Astrocyte of the spinal cord (primary cell): ENCODE measurements at regions not wholly inside any gene's neighbourhood (a gene's known extent, or its start where the extent isn't known, plus 50 kb on each side); places are given as distances from the start of the nearest gene placed in this dataset.
A peak's percentile ranks its signal among the peaks of the same experiment; 100 is the strongest.

Source experiments
- DNase-seq: peaks from one replicate; pipeline ENCODE4 v3.0.0; 2011; ENCODE audit warnings: low read depth, low spot score
- H3K4me3 ChIP-seq: 2 replicates; pipeline ENCODE4 v1.5.1; 2011; ENCODE audit warnings: low read depth, mild to moderate bottlenecking, low read length, moderate library complexity
- in situ Hi-C: cut with HindIII; loops from 2 replicates; pipeline ENCODE4 v1.10.0; 2017; ENCODE audit warnings: low sequenced_read_pairs
- TF ChIP-seq, protein P1 (sequence below): IDR thresholded peaks from 2 replicates; pipeline ENCODE4 v1.5.1; 2012; ENCODE audit warnings: low read depth, mild to moderate bottlenecking, low read length, inconsistent platforms

DNA sequence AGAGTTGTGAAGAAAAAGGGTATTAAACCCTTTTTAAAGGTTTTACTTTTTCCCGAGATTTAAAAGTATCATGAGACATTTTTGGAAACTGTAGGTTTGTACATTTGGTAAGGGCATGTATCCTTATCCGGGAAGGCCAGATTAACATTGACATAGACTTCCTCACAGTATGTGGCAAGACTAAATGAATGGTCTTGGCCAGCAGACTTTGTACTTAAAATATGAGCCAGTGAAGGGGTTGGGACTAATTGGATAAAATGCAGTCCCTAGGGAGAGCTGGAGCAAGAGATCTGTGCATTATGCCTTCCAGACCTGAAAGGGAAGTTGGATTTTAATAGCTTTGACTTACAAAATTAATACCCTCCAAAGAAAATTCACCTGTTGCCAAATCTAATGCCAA, 60.4 kb upstream of the CCN2 start:
- TF ChIP-seq, protein P1, sequence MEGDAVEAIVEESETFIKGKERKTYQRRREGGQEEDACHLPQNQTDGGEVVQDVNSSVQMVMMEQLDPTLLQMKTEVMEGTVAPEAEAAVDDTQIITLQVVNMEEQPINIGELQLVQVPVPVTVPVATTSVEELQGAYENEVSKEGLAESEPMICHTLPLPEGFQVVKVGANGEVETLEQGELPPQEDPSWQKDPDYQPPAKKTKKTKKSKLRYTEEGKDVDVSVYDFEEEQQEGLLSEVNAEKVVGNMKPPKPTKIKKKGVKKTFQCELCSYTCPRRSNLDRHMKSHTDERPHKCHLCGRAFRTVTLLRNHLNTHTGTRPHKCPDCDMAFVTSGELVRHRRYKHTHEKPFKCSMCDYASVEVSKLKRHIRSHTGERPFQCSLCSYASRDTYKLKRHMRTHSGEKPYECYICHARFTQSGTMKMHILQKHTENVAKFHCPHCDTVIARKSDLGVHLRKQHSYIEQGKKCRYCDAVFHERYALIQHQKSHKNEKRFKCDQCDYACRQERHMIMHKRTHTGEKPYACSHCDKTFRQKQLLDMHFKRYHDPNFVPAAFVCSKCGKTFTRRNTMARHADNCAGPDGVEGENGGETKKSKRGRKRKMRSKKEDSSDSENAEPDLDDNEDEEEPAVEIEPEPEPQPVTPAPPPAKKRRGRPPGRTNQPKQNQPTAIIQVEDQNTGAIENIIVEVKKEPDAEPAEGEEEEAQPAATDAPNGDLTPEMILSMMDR, result no peak
- no peak overlapping the region for H3K4me3 ChIP-seq
- in situ Hi-C loops, result no loop called here
- DNase-seq, result no peak

DNA sequence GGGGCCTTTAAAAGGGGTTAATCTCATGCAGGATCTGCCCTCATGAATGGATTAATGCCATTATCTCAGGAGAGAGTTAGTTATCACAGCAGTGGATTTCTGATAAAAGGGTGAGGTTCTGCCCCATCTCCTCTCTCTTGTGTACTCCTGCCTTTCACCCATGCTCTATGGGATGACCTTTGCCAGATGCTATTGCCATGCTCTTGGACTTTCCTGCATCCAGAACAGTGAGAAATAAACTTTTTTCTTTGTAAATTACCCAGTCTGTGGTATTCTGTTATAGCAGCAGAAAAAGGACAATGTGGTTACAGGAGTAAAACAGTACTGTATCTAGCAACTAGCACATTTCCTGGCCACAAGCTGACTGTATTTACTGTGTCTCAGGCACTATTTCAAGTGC, 58.0 kb upstream of the CCN2 start:
- in situ Hi-C loops, result no loop called here
- no peak overlapping the region for H3K4me3 ChIP-seq
- DNase-seq, result no peak
- TF ChIP-seq, protein P1, result no peak

DNA sequence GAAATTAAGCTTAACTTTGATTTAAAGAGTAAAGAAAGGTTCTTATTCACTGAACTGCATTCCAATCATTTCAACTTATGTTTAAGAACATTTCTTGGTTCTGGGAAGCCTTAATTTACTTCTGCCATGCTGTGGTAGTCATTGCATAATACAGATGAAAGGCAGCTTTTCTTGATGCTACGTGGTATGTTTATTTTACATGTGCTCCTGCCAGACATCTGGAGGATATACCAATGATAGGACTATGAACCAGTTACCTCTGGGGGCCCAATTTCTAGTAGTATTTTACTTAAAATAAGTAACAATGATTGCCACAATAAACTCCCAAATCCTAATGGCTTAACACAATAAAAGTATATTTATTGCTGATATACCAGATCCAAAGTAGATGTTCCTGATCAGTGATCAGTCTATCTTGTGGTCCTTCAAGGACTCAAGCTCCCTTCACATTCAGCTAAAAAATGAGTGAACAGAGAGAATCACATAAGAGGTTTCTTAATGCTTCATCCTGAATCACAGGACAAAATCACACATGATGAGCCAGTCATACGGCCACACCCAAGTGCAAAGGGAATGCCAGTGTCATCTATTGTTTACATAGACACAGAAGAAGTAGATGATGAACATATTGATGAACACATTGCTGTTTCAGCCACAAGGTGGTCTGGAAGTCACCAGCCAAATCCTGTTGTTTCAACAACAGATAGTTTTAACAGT, 56.5 kb upstream of the CCN2 start:
- H3K4me3 ChIP-seq, result no peak overlapping the region
- DNase-seq, result peak; percentile 69
- in situ Hi-C loops, result no loop called here
- TF ChIP-seq, protein P1, result no peak

DNA sequence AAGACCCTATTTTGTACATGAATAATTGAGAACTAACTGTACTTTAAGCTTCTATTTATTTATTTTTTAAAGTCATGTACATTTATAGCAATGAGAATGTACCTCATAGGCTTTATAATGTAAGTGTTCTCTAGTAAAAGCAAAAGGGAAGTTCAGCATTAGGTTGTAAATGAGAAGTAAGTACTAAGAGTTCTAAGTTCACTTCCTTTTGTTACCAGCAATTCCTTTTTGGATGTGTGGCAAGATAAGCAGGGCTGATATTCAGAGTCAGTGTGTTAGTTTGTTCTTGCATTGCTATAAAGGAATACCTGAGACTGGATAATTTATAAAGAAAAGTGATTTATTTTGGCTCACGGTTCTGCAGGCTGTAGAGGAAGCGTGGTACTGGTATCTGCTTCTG, 54.0 kb upstream of the CCN2 start:
- TF ChIP-seq, protein P1, result no peak
- no peak for DNase-seq
- in situ Hi-C loops, result no loop called here
- no peak overlapping the region for H3K4me3 ChIP-seq

DNA sequence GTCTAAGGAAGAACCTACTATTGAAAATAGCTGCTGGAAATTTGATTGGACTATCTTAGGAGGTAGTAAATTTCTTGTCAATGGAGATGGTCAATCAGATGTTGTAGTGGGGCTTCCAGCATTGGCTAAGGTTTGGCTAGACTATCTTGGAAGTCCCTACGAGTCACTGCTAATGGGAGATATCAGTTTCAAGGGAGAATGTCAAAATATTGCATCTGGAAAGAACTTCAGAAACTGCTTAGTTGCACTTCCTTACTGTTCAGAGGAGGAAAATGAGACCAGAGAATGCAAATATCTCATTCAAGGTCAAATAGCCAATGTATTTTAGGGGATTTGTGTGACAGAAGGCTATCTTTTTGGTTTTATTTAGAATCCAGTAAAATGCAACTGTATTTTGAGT, 53.5 kb upstream of the CCN2 start:
- H3K4me3 ChIP-seq, result no peak overlapping the region
- in situ Hi-C loops, result no loop called here
- DNase-seq, result no peak
- TF ChIP-seq, protein P1, result no peak

DNA sequence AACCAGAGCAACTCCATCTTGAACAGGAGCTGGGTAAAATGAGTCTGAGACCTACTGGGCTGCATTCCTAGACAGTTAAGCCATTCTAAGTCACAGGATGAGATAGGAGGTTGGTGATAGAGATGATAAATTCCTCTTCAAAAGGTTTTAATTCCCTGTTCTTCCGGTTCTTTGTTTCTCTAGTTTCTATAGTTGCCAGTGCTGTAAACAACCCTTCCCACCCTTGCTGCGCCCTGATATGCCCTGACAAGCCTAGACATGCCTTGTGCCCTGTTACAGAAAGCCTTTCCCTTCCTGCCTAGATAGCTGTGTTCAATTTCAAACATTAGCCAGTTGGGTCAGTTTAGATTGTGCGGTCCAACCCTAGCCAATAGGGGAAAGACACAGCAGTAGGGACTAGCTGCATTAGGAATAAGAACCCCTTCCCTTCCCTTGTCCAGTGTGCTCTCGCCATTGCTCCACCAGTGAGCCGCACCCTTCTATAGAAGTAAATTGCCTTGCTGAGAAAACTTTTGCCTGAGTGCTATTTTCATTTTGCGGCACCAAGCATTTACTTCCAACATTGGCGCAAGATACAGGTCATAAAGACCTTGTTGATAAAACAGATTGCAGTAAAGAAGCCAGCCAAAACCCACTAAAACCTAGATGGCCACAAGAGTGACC, 52.5 kb upstream of the CCN2 start:
- no peak overlapping the region for H3K4me3 ChIP-seq
- no peak for DNase-seq
- in situ Hi-C loops, result no loop called here
- TF ChIP-seq, protein P1, result no peak
